Urothelium cell line (cell line): ENCODE measurements at regions not wholly inside any gene's neighbourhood (a gene's known extent, or its start where the extent isn't known, plus 50 kb on each side); places are given as distances from the start of the nearest gene placed in this dataset.

Experiments
- DNase-seq: peaks from one replicate; pipeline ENCODE4 v3.0.0; 2011; ENCODE audit warnings: low spot score, mixed read lengths
- FAIRE-seq: peaks from 2 replicates; lab custom pipeline; 2011; peaks lifted over from hg19 to GRCh38; lab: Jason Lieb, UNC

DNA sequence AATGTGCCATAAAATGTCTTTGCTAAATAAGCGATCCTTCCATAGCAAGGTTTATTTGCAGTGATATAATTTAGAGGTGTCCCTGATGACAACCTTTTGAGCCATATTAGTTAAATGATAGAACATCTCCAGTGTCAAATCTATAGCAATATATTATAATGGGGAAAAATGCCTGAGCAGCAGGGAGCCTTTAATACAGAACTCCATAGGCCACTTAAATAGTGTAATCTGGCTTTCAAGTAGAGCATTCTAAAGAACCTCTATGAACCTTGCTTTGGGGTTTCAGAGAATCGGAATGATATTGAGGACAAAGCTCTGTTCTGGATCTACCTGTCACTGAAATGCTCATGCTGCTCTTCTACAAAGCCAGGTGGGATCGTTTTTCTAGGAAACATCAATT lies 96.7 kb upstream of the MEF2C start:
- no peak for FAIRE-seq
- DNase-seq = no peak

DNA sequence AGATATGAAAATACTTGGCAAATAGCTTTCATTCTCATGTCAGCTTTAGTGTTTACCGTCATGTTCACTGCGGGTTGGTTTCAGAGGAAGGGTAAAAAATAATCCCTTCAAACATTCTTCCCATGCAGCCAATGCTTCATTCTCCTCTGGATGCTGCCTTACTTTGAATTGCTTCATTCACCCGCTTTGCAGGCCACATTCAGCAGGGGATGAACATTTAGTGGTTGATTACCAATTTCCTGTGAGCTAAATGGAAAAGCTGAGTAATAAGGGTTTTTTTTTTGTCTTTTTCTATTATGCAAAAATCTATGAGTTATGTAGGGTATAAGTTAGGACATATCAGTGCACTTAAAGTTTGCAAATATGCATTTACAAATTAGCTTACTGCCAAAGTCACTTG lies 96.3 kb upstream of the MEF2C start:
- DNase-seq (no peak), FAIRE-seq (no peak)

DNA sequence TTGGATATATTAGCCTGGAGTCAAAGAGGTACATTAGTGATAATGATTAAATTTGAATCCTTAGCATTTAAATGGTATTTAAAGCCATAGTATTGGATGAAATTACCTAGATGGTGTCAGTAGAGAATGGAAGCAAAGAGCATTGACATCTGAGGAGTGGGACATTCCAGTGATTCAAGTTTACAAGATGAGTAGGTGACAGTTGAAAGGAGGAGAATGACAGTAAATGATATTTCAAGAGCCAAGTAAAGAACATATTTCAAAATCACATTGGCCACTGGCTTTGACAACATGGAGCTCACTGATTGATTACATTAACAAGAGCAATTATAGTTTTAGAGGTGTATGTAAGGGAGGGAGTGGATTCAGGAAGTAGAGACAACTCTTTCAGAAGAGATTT lies 93.9 kb upstream of the MEF2C start:
- DNase-seq (no peak), FAIRE-seq (no peak)

DNA sequence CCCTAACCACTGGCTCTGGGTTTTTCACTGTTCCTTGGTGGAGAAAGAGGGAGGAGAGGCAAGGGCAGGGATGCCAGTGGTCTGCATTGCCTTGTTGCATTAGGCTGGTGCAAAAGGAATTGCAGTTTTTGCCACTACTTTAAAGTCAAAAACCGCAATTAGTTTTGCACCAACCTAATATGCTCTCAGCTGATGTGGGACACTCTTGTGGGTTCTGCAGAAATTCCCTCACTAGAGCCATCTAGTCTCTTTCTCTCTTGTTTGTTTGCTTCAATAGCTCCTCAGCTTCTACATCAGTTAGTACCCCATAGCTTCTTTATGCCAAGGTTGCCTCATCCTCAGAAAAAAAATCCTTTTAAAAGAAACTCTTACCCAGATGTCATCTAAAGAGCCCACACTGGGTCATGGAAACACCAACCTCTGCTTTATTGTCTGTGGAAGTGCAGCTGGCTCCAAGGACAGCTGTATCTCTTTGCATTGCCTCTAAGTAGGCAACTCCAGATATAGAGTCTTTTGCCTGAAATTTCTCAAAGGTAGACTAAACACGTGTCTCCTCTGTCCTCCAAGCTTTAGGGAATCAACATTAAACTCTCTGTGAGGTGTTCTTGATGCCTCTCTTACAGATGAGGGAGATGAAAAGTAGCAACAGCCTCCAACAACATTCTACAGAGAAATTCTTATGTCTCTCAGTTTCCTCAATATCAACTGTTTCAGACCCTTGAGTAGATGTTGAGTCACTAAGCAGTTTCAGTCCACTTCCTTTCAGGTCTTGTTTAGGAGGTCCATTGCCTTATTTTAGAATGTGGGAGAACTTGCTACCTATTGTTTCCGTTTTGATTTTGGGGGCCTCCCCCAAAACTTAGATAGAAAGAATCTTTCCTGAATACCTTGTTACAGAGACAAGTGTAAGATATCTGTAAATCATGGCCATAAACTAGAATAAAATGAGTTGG lies 84.9 kb upstream of the MEF2C start:
- FAIRE-seq (no peak), DNase-seq (no peak)

DNA sequence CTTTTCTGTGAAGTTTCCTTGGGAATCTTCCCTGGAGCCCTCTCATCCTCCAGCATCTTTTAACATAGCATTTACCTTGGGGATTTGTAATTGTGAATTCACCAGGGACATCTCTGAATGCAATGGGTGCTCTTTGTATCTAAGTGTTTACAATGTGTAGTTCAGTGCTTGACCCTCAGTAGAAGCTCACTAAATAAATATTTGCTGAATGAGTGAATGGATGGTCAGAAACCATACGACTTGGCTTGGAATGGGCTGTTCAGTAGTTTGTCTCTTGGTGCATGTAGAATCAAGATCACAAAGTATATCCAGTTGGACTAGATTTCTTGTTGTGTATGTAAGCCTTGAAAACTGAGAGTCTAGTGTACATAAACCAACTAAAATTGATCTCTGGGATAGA lies 81.8 kb upstream of the MEF2C start:
- FAIRE-seq (no peak), DNase-seq (no peak)

DNA sequence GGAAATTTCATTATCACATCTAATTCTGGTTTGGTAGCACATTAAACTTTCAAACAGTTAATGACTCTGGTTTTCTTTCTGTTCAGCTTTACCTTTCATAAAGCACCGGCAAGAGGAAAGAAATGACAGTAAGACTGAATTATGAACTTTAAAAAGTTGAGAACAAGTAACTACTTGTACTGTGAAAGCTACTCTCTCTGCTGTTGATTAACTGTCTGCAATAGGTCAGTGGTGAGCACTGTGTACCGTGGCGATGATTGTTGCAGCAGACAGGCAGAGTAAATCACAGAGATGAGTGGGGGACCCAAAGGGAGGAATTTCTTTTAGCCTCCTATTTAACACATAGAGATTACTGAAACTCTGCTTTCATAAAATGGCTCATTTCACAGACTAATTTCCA lies 74.0 kb upstream of the MEF2C start:
- DNase-seq (no peak), FAIRE-seq (no peak)

DNA sequence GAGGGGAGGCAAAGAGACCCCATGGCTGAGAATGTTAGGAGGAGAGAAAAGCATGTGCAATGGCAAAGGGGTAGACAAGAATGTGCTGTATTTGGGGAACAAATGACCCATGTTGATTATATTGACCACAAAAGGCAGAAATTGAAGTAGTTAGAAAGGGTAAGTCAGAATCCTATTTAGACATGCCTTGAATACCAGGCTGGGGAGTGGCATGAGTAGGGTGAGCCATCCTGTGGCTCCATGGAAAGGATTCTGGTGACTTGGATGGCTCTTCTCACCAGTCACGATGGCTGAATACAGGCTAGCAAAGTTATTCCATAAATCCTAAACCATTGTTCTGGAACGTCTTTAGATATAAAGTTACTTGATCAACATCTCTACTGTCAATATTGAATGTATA lies 73.4 kb upstream of the MEF2C start:
- DNase-seq (peak; percentile 23), FAIRE-seq (no peak)

DNA sequence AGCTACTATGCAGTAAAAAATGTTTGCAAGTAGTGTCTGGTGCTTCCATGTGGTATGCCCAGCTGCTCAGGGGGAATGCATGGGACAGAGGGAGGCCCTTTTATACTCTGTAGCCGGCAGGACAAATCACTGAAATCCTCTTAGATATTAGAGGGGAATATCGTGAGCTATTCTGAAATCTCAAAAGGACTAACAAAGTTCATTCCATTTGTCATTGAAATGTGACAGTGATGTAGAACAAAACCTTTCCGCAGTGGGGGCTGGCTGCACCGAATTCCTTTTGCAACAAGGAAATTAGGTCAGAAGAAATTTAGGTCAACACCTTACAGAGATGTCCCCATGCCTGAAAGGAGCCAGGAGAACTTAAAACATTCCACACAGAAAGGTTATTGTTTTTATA lies 72.4 kb upstream of the MEF2C start:
- DNase-seq (no peak), FAIRE-seq (no peak)

DNA sequence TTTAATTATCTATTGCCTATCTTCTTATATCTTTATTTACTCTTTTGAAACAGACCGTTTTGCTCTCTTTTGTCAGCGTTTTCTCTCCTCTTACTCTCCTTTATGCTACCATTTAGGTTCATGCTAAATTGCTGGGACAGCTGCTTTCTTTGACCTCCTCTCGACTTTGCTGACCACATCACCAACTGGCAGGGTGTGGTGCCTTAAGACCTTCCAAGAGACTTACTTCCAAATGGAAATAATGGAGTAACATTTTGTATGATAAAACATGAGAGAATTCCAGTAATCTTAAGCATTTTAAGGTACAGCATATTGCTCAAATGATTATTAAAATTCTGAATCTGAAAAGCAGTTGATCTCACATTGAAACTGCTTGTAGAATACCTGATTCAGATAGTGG lies 71.5 kb upstream of the MEF2C start:
- FAIRE-seq (no peak), DNase-seq (no peak)

DNA sequence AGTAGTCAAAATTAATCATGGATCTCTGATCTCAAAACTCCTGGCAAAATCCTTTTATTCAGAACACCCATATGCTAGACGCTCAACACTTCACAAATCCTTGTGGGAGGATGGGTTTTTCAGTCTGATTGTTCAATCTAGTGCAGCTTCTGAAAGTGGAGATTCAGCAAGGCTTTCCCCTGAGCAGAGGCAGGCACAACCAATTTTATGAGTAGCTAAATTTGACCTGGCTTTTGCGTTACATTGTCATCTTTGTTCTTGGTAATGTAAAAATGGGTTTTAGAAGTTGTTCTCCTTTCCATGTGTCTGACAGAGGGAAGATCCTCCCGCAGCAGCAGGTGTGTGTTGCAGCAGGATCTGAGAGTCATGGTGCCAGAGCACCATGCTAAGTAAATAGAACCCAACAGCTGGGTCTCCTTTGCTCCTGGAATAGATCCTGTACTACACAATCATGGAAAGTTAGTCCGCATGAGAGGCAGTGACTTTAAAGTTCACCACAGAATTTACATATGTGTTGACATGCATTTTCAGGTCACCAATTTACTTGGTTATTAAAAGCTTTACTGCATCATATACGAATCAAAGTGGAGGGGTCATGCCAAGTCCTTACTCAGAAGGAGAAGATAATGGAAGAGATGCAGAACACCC lies 70.1 kb upstream of the MEF2C start:
- FAIRE-seq = no peak
- no peak for DNase-seq

DNA sequence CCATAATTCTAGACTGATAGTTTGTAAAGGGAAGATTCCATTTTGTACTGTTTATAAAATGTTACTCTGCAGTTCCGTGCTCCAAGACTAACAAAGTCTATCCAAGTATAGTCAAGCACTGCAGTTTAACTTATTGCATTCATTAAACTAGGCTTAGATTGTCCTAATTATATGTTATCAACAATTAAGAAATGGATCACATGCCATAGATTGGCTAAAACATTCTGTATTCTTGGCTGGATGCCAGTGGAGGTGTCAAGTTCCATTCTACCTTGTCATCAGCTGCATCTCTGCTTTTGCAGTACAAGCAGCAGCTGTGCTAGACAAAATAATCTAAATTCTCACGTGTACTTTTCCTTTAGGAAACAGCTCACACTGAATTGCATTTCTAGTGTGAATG lies 69.4 kb upstream of the MEF2C start:
- peak; percentile 27 for DNase-seq
- no peak for FAIRE-seq

DNA sequence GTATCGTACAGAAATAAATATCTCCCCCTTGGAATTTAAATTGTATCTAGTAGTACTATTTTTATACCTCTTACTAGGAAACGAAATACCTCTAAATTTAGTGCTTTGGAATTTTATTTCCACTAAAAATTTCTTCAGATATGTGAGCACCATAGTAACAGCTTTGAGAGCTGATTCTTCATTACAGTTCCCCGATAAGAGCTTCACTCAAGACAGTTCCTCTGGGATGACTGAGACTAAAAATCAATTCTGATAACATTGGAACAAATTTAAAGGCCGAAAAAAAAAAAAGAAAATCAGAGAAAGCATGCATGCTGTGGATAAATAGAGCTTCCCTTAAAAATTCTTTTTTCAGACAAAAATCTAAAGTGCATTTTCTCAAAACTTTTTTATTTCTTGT lies 68.5 kb upstream of the MEF2C start:
- DNase-seq (no peak), FAIRE-seq (no peak)

DNA sequence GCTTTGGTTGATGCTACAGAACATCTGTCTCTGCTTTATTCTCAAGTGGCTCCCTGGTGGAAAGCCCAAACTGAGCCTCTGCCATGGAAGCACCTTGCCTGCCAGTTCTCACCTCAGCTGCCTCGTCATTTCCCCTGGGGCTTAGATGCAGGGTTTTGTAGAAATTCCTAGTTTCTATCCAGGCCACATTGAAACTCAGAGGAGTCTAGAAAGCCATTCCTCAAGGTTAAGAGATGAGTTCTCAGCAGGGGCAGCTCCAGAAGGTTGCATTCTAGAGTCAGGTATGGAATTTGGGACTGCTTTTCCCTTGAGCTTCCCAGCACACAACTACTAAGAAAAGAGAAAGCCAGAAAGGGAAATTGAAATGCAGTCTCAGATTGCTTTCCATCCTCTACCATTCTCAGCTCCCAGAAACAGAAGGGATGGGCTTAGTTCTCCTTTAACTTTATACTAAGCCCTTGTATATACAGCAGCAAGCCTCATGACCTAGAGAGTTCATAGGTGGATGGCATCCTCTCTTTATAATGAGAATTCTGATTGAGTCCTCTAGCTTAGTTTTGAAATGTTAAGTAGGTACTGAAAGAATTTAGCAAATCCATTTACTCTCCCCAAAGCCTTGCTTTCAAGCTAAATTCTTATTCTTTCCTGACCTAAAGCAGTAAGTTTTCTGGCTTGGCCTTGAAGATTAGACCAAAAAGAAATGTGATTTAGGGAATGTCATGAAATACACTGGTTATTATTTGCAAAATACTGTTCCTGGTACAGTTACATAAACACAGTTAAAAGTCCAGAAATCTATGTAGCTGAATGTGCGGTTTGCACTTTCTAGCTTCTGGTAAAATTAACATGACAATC lies 66.0 kb upstream of the MEF2C start:
- FAIRE-seq = no peak

DNA sequence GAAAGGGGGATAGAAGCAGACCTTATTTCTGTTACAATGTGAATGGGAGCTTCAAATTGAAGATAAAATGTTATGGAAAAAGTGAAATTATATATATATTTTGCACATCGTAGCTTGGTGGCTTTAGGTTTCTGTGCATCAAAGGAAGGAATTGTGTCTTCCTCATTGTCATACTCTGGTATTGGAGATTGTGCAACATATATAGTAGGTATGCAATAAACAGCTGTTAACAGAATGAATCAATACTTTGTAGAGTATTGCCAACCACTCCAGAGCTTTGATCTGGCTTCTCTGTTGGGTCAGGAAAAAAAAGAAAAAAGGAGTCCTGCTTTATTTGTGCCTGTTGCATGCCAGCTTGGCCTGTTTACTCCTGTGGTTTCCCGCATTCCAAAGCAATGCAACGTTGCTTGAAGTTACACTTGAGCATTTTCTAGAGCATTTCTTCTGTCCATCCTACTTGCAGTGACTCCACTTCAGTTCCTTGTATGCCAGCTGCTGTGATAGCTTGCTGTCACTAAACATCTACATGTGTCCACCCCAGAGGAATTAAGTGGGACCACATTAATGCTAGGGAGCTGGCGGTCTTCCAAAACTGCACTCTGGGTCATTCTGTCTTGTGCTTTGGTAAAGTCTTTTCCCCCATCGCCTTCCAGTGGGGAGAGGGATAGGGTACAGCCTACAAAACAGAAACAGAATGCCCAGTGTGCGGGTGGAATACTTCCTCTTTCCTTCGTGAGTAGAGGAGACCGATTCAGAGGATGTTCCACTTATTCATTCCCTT lies 62.0 kb upstream of the MEF2C start:
- DNase-seq (peak; percentile 12), FAIRE-seq (no peak)

More for the DNA sequence above, 66.0 kb upstream of the MEF2C start:
- no peak for DNase-seq

DNA sequence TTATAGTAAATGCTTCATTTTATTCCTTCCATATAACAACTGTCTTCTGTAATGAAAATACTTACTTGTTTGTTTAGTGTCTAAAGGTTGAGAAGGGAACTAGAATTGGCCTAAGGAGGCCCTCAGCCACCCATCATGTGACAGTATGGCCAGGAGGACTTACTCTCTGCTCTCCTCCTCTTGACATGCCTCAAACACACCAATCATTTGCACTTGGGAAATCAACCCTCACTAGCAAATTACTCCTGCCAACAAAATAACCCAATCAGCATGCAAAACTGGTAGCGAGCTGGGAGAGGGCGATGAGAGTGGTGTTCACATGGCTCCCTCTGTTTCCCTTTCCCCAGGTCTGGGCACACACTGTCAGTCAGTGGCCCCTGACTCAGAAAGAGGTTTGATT lies 58.6 kb upstream of the MEF2C start:
- FAIRE-seq (no peak), DNase-seq (no peak)

DNA sequence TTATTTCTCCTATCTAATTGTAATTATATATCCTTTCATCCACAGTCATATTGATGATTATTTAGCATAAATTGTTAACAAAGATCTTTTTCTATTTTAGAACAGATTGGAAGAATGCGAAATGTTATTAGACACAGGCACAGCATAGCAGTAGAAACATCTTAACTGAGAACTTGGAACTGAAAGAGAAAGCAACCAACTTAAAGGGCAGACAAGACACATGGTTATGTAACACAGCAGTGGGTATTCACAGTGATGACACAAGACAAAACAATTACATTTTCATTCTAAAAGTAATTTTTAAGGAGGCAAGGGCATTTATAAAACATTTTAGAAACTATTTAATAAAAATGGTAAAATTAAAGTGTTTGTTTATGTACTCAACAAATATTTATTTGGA lies 57.7 kb upstream of the MEF2C start:
- FAIRE-seq (no peak), DNase-seq (no peak)

DNA sequence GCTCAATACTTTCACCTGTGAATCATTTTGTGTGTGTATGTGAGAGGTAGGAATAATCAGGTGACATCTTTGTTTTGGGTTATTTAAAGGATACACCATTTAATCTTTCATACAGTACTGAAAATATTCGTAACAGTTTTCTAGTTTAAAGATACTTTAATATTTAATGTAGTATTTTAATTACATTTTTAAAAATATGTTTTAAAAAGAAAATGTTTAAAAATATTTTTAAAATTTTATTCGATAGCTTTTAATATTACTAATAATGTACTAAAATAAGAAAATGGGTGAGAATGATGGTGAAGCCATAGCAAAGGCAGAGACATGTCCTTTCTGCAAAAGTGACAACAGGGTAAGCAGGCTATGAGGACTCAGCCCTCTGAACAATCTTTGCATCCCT lies 56.3 kb upstream of the MEF2C start:
- FAIRE-seq = no peak
- no peak for DNase-seq

DNA sequence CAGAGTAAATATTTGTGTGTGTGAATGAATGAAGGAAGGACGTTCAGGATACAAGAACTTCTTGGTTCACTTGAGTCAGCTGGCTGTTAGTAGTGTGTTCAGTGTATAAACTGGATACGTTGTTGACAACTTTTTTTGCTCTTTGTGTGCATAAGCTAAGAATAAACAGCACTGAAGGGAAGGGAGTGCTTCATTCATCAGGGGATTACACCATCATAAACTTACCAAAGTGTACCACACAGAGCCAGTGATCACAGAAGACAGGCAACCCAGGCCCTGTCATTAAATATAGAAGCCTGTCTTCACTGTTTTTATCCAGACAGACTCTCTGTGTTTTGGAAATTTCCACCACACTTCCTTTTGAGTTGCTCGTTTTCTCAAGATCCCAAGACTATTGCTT lies 55.5 kb upstream of the MEF2C start:
- FAIRE-seq (no peak), DNase-seq (no peak)

DNA sequence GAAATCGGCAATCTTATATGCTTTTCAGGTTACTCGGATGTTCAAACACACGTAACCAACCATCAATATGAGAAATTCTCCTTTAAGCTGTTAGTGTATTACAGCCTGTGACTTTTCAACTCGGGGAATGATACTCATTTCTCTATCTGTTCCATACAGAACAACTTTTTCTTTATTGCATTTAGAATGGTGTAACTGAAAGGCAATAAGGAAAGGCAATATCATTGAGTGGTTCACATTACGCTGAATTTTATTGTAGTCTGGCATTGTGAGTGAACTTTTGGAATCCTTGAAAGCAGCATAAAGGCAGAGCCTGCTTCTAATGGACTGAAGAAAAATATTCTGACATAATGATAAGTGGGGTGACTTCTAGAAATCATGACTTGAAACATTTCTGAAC lies 54.4 kb upstream of the MEF2C start:
- FAIRE-seq = no peak
- DNase-seq = no peak

DNA sequence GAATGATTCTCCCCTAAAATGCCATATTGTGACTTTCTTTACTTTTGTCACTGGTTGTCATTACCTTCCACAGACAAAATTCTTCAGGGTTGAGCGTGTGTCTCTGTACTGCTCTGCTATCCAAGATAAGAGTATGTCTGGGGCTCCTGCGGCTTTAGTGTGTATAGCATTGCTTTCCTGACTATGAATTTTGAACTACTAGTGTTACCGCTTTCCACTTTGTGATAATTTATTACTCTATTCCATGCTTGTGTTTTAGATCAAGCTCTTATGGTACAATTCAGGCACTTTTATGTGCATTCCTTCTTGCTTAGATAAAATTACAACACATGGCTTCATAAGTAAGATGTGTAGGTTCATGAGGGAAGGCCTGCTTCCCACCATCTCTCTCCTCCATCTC lies 51.5 kb upstream of the MEF2C start:
- no peak for FAIRE-seq
- no peak for DNase-seq
